Activated naive CD8-positive, alpha-beta T cell treated with anti-CD3 and anti-CD28 coated beads for 36 hours (primary cell): ENCODE measurements at regions not wholly inside any gene's neighbourhood (a gene's known extent, or its start where the extent isn't known, plus 50 kb on each side); places are given as distances from the start of the nearest gene placed in this dataset.
A peak's percentile ranks its signal among the peaks of the same experiment; 100 is the strongest.
"Not testable (repeated sequence)": the region's sequence is repeated elsewhere in the genome, so short reads cannot be mapped to it uniquely, and the experiment has no call there.

Experiments
- DNase-seq: peaks from one replicate; pipeline ENCODE4 v3.0.0; 2021
- H3K27ac Mint-ChIP-seq: one replicate; pipeline ENCODE4 v1.8.0; 2022; ENCODE audit warnings: mild to moderate bottlenecking, moderate library complexity, mixed read lengths
- H3K27me3 Mint-ChIP-seq: one replicate; pipeline ENCODE4 v1.8.0; 2022; ENCODE audit warnings: mild to moderate bottlenecking, mixed read lengths
- H3K36me3 Mint-ChIP-seq: one replicate; pipeline ENCODE4 v1.8.0; 2021; ENCODE audit warnings: mild to moderate bottlenecking, mixed read lengths
- H3K4me1 Mint-ChIP-seq: one replicate; pipeline ENCODE4 v1.8.0; 2021; ENCODE audit warnings: mixed read lengths
- H3K4me3 Mint-ChIP-seq: one replicate; pipeline ENCODE4 v1.8.0; 2022; ENCODE audit warnings: mild to moderate bottlenecking, moderate library complexity, mixed read lengths
- H3K9me3 Mint-ChIP-seq: one replicate; pipeline ENCODE4 v1.8.0; 2022; ENCODE audit warnings: mixed read lengths

- H3K9me3 Mint-ChIP-seq, result peaks cover 44% of the 10 kb centered on the region
- peak overlapping the region; percentile 61 for H3K27ac Mint-ChIP-seq
These were observed 106.7 kb downstream of the MRPL39 start for GRCh38 chr21:25500598-25500997.

GRCh38 chr21:25496825-25497482 lies 110.3 kb downstream of the MRPL39 start:
- no peak for DNase-seq
- peaks cover 22% of the 10 kb centered on the region for H3K4me1 Mint-ChIP-seq
- H3K27ac Mint-ChIP-seq, result no peak overlapping the region
- peaks cover 24% of the 10 kb centered on the region for H3K9me3 Mint-ChIP-seq
- no peak overlapping the region for H3K4me3 Mint-ChIP-seq
- H3K36me3 Mint-ChIP-seq, result peaks cover 56% of the 10 kb centered on the region
- H3K27me3 Mint-ChIP-seq, result no peaks in the 10 kb centered on the region

More at GRCh38 chr21:25500598-25500997, 106.7 kb downstream of the MRPL39 start:
- Mint-ChIP-seq H3K4me3 (no peak overlapping the region), H3K4me1 (peaks cover 45% of the 10 kb centered on the region), H3K27me3 (no peaks in the 10 kb centered on the region), H3K36me3 (peaks cover 75% of the 10 kb centered on the region)
- DNase-seq, result no peak

- DNase-seq, result no peak
- Mint-ChIP-seq H3K9me3 (peaks cover 8% of the 10 kb centered on the region), H3K4me3 (no peak overlapping the region), H3K4me1 (peaks cover 27% of the 10 kb centered on the region), H3K36me3 (peaks cover 55% of the 10 kb centered on the region), H3K27me3 (no peaks in the 10 kb centered on the region), H3K27ac (no peak overlapping the region)
These were observed 112.5 kb downstream of the MRPL39 start for GRCh38 chr21:25494804-25495203.

- Mint-ChIP-seq H3K27me3 (no peaks in the 10 kb centered on the region), H3K4me1 (peaks cover 35% of the 10 kb centered on the region), H3K4me3 (no peak overlapping the region), H3K9me3 (peaks cover 4% of the 10 kb centered on the region), H3K27ac (no peak overlapping the region), H3K36me3 (peaks cover 54% of the 10 kb centered on the region)
- no peak for DNase-seq
These were observed 113.6 kb downstream of the MRPL39 start for GRCh38 chr21:25493722-25494121.

- Mint-ChIP-seq H3K27me3 (no peaks in the 10 kb centered on the region), H3K27ac (peak overlapping the region; percentile 82), H3K4me3 (peak overlapping the region; percentile 23), H3K36me3 (peaks cover 54% of the 10 kb centered on the region), H3K9me3 (peaks cover 7% of the 10 kb centered on the region), H3K4me1 (peaks cover 51% of the 10 kb centered on the region)
- DNase-seq, result no peak
These were observed 116.0 kb downstream of the MRPL39 start for GRCh38 chr21:25491267-25491666.

- peaks cover 56% of the 10 kb centered on the region for H3K36me3 Mint-ChIP-seq
- peak overlapping the region; percentile 82 for H3K27ac Mint-ChIP-seq
- H3K27me3 Mint-ChIP-seq, result no peaks in the 10 kb centered on the region
- DNase-seq, result no peak
- H3K4me3 Mint-ChIP-seq, result peak overlapping the region; percentile 40
- peaks cover 7% of the 10 kb centered on the region for H3K9me3 Mint-ChIP-seq
- H3K4me1 Mint-ChIP-seq, result peaks cover 57% of the 10 kb centered on the region
These were observed 116.5 kb downstream of the MRPL39 start for GRCh38 chr21:25490742-25491141.

GRCh38 chr21:25489673-25490072 lies 117.6 kb downstream of the MRPL39 start:
- no peak overlapping the region for H3K4me3 Mint-ChIP-seq
- H3K27me3 Mint-ChIP-seq, result no peaks in the 10 kb centered on the region
- DNase-seq, result no peak
- peaks cover 13% of the 10 kb centered on the region for H3K9me3 Mint-ChIP-seq
- peaks cover 61% of the 10 kb centered on the region for H3K36me3 Mint-ChIP-seq
- H3K27ac Mint-ChIP-seq, result peak overlapping the region; percentile 82
- peaks cover 64% of the 10 kb centered on the region for H3K4me1 Mint-ChIP-seq

GRCh38 chr21:25487046-25487594 lies 120.2 kb downstream of the MRPL39 start:
- no peak for DNase-seq
- Mint-ChIP-seq H3K4me1 (peaks cover 64% of the 10 kb centered on the region), H3K36me3 (peaks cover 79% of the 10 kb centered on the region), H3K9me3 (peaks cover 37% of the 10 kb centered on the region), H3K27me3 (no peaks in the 10 kb centered on the region), H3K4me3 (peak overlapping the region; percentile 33), H3K27ac (peak overlapping the region; percentile 92)

- DNase-seq, result no peak
- Mint-ChIP-seq H3K36me3 (peaks cover 80% of the 10 kb centered on the region), H3K4me3 (no peak overlapping the region), H3K9me3 (peaks cover 49% of the 10 kb centered on the region), H3K27me3 (no peaks in the 10 kb centered on the region), H3K4me1 (peaks cover 56% of the 10 kb centered on the region), H3K27ac (peak overlapping the region; percentile 92)
These were observed 121.4 kb downstream of the MRPL39 start for GRCh38 chr21:25485914-25486313.

- Mint-ChIP-seq H3K27ac (no peak overlapping the region), H3K4me3 (no peak overlapping the region), H3K4me1 (peaks cover 51% of the 10 kb centered on the region), H3K27me3 (no peaks in the 10 kb centered on the region), H3K36me3 (peaks cover 53% of the 10 kb centered on the region), H3K9me3 (peaks cover 26% of the 10 kb centered on the region)
- no peak for DNase-seq
These were observed 139.4 kb downstream of the MRPL39 start for GRCh38 chr21:25467896-25468295.

GRCh38 chr21:25467071-25467470 lies 140.2 kb downstream of the MRPL39 start:
- Mint-ChIP-seq H3K36me3 (peaks cover 51% of the 10 kb centered on the region), H3K4me1 (peaks cover 55% of the 10 kb centered on the region), H3K9me3 (peaks cover 26% of the 10 kb centered on the region)
- H3K4me3 Mint-ChIP-seq, H3K27me3 Mint-ChIP-seq, DNase-seq, H3K27ac Mint-ChIP-seq: not testable (repeated sequence)

- H3K4me1 Mint-ChIP-seq, result peaks cover 61% of the 10 kb centered on the region
- H3K27ac Mint-ChIP-seq, result peak overlapping the region; percentile 23
- peaks cover 26% of the 10 kb centered on the region for H3K9me3 Mint-ChIP-seq
- no peaks in the 10 kb centered on the region for H3K27me3 Mint-ChIP-seq
- no peak overlapping the region for H3K4me3 Mint-ChIP-seq
- peaks cover 50% of the 10 kb centered on the region for H3K36me3 Mint-ChIP-seq
- DNase-seq, result no peak
These were observed 140.8 kb downstream of the MRPL39 start for GRCh38 chr21:25466470-25466869.

GRCh38 chr21:25465263-25465662 lies 142.0 kb downstream of the MRPL39 start:
- Mint-ChIP-seq H3K4me3 (no peak overlapping the region), H3K9me3 (peaks cover 30% of the 10 kb centered on the region), H3K36me3 (peaks cover 54% of the 10 kb centered on the region), H3K27me3 (no peaks in the 10 kb centered on the region), H3K27ac (peak overlapping the region; percentile 97), H3K4me1 (peaks cover 63% of the 10 kb centered on the region)
- DNase-seq, result no peak

GRCh38 chr21:25464275-25464674 lies 143.0 kb downstream of the MRPL39 start:
- Mint-ChIP-seq H3K27ac (peak overlapping the region; percentile 97), H3K36me3 (peaks cover 62% of the 10 kb centered on the region), H3K9me3 (peaks cover 32% of the 10 kb centered on the region), H3K27me3 (no peaks in the 10 kb centered on the region), H3K4me1 (peaks cover 70% of the 10 kb centered on the region), H3K4me3 (peak overlapping the region; percentile 64)
- DNase-seq, result peak; percentile 33

- peak overlapping the region; percentile 55 for H3K4me3 Mint-ChIP-seq
- H3K4me1 Mint-ChIP-seq, result peaks cover 73% of the 10 kb centered on the region
- peaks cover 32% of the 10 kb centered on the region for H3K9me3 Mint-ChIP-seq
- peak overlapping the region; percentile 97 for H3K27ac Mint-ChIP-seq
- no peaks in the 10 kb centered on the region for H3K27me3 Mint-ChIP-seq
- peaks cover 65% of the 10 kb centered on the region for H3K36me3 Mint-ChIP-seq
- no peak for DNase-seq
These were observed 144.7 kb downstream of the MRPL39 start for GRCh38 chr21:25462517-25462971.

- no peak for DNase-seq
- peaks cover 27% of the 10 kb centered on the region for H3K9me3 Mint-ChIP-seq
- H3K27ac Mint-ChIP-seq, result peak overlapping the region; percentile 94
- H3K4me3 Mint-ChIP-seq, result peak overlapping the region; percentile 14
- no peaks in the 10 kb centered on the region for H3K27me3 Mint-ChIP-seq
- H3K4me1 Mint-ChIP-seq, result peaks cover 76% of the 10 kb centered on the region
- peaks cover 61% of the 10 kb centered on the region for H3K36me3 Mint-ChIP-seq
These were observed 145.6 kb downstream of the MRPL39 start for GRCh38 chr21:25461725-25462124.
